Endothelial cell of umbilical vein (primary cell): ENCODE measurements at regions not wholly inside any gene's neighbourhood (a gene's known extent, or its start where the extent isn't known, plus 50 kb on each side); places are given as distances from the start of the nearest gene placed in this dataset.

Source experiments
- BruUV-seq: library from RNA; stranded (reverse); fragments of 400-500 nt; replicated peaks from 2 replicates; lab custom pipeline; 2021; lab: Mats Ljungman, UMichigan
- CTCF ChIA-PET: fragments of 300-600, 350-600 bp; sonication (Branson Sonifier 250); formaldehyde crosslinking; loops from one replicate; lab custom pipeline; 2021; ENCODE audit warnings: antibody characterized with exemption, inconsistent platforms; lab: Charles Lee
- POLR2A ChIA-PET: fragments of 300-600, 350-600 bp; sonication (Branson Sonifier 250); formaldehyde crosslinking; loops from one replicate; lab custom pipeline; 2021; ENCODE audit warnings: antibody characterized with exemption, inconsistent platforms; lab: Charles Lee
- DNase-seq: peaks from one replicate; pipeline ENCODE4 v3.0.0-alpha.2; 2011; ENCODE audit warnings: low read depth, low spot score
- FAIRE-seq: peaks from 2 replicates; lab custom pipeline; 2011; peaks lifted over from hg19 to GRCh38; lab: Jason Lieb, UNC
- H2AFZ ChIP-seq: 2 replicates; pipeline ENCODE4 v1.6.0; 2012; ENCODE audit warnings: low read depth, low read length, control low read depth, inconsistent platforms
- H3K27ac ChIP-seq: 2 replicates; pipeline ENCODE4 v1.5.1; 2011; ENCODE audit warnings: low read depth, mild to moderate bottlenecking, control low read depth, low read length, moderate library complexity; ENCODE audit not compliant: insufficient read depth
- H3K27me3 ChIP-seq, 2 experiments: 2 replicates each; pipeline versions ENCODE4 v1.6.0 to v1.6.1; 2011; ENCODE audit warnings: low read length in 2 of 2, mixed read lengths in 1 of 2; ENCODE audit not compliant: control insufficient read depth in 2 of 2, insufficient read depth in 2 of 2
- H3K36me3 ChIP-seq, 2 experiments: 2 replicates in 1 of 2; 3 replicates in 1 of 2; pipeline ENCODE4 v1.5.1; 2011; ENCODE audit warnings: low read length in 2 of 2, mild to moderate bottlenecking in 1 of 2, moderate library complexity in 1 of 2; ENCODE audit not compliant: control insufficient read depth in 2 of 2, insufficient read depth in 2 of 2; ENCODE audit errors: extremely low read depth in 1 of 2
- H3K4me1 ChIP-seq: 3 replicates; pipeline ENCODE4 v1.5.1; 2011; ENCODE audit warnings: mild to moderate bottlenecking, low read length; ENCODE audit not compliant: control insufficient read depth, insufficient read depth; ENCODE audit errors: extremely low read depth
- H3K4me2 ChIP-seq: 2 replicates; pipeline ENCODE4 v1.6.1; 2011; ENCODE audit warnings: low read length, control low read depth, mixed read lengths; ENCODE audit not compliant: insufficient read depth
- H3K4me3 ChIP-seq, 3 experiments: fragments of 200-600 bp in 1 of 3; sonication (generic), shearing (Covaris generic) in 1 of 3; replicated peaks in 1 of 3; 2 replicates each; pipeline ENCODE4 v1.5.1; 2011 to 2016; ENCODE audit warnings: control low read depth in 3 of 3, low read length in 3 of 3, mild to moderate bottlenecking in 2 of 3, inconsistent platforms in 1 of 3, low read depth in 1 of 3, moderate library complexity in 1 of 3; ENCODE audit not compliant: insufficient read depth in 1 of 3
- H3K79me2 ChIP-seq: 2 replicates; pipeline ENCODE4 v1.6.0; 2012; ENCODE audit warnings: low read length, inconsistent platforms; ENCODE audit not compliant: control insufficient read depth, insufficient read depth
- H3K9ac ChIP-seq: replicated peaks from 2 replicates; pipeline ENCODE3; 2011; ENCODE audit warnings: low read length, control low read depth; ENCODE audit not compliant: insufficient read depth; ENCODE audit errors: extremely low read depth
- H3K9me1 ChIP-seq: replicated peaks from 3 replicates; pipeline ENCODE4 v1.6.0; 2011; ENCODE audit warnings: mild to moderate bottlenecking, low read length; ENCODE audit not compliant: control insufficient read depth, insufficient read depth; ENCODE audit errors: extremely low read depth
- H3K9me3 ChIP-seq: replicated peaks from 2 replicates; pipeline ENCODE4 v1.5.1; 2012; ENCODE audit warnings: low read length, inconsistent platforms; ENCODE audit not compliant: control insufficient read depth, insufficient read depth
- H4K20me1 ChIP-seq: replicated peaks from 2 replicates; pipeline ENCODE3; 2011; ENCODE audit warnings: mild to moderate bottlenecking, low read length; ENCODE audit not compliant: control insufficient read depth, insufficient read depth; ENCODE audit errors: extremely low read depth
- CTCF ChIP-seq, 2 donors: IDR thresholded peaks; 1 replicate in 1 of 2; 2 replicates in 1 of 2; pipeline ENCODE4 v1.5.1; 2011; ENCODE audit warnings: low read length in 2 of 2, mild to moderate bottlenecking in 2 of 2, moderate library complexity in 2 of 2, control low read depth in 1 of 2, inconsistent platforms in 1 of 2, low read depth in 1 of 2; ENCODE audit not compliant: insufficient read depth in 1 of 2; ENCODE audit errors: extremely low read depth in 1 of 2
- EZH2 ChIP-seq: IDR thresholded peaks from 2 replicates; pipeline ENCODE4 v1.6.1; 2012; ENCODE audit warnings: borderline replicate concordance, low read depth, mild to moderate bottlenecking, moderate library complexity, low read length, inconsistent platforms; ENCODE audit not compliant: severe bottlenecking
- FOS ChIP-seq: IDR thresholded peaks from 2 replicates; pipeline ENCODE4 v1.6.1; 2011; ENCODE audit warnings: mild to moderate bottlenecking, low read length, moderate library complexity, borderline replicate concordance; ENCODE audit not compliant: insufficient read depth
- GATA2 ChIP-seq: IDR thresholded peaks from 2 replicates; pipeline ENCODE4 v1.7.0; 2011; ENCODE audit warnings: low read depth, mild to moderate bottlenecking, moderate library complexity, mixed read lengths, low read length; ENCODE audit not compliant: insufficient read length, insufficient read depth
- JUN ChIP-seq: IDR thresholded peaks from 2 replicates; pipeline ENCODE4 v1.6.1; 2011; ENCODE audit warnings: borderline replicate concordance, low read depth; ENCODE audit not compliant: insufficient read length, insufficient read depth
- MAX ChIP-seq: IDR thresholded peaks from 2 replicates; pipeline ENCODE4 v1.6.1; 2011; ENCODE audit not compliant: insufficient read depth, insufficient read length
- MYC ChIP-seq: IDR thresholded peaks from one replicate; pipeline ENCODE4 v1.6.1; 2011; ENCODE audit warnings: mild to moderate bottlenecking, low read depth, low read length
- POLR2A ChIP-seq: IDR thresholded peaks from 2 replicates; pipeline ENCODE4 v1.6.1; 2012; ENCODE audit warnings: low read depth, mild to moderate bottlenecking, control low read depth, low read length
- POLR2AphosphoS5 ChIP-seq: IDR thresholded peaks from 2 replicates; pipeline ENCODE4 v1.6.1; 2012; ENCODE audit warnings: low read depth, mild to moderate bottlenecking, control low read depth, low read length, moderate library complexity; ENCODE audit not compliant: insufficient read depth
- dilution Hi-C: fragments of 300-500 bp; cut with MboI; formaldehyde crosslinking; loops from one replicate; pipeline ENCODE4 v1.15.0; 2019; ENCODE audit warnings: low sequenced_read_pairs; ENCODE audit not compliant: extremely low pct_ligation_motif_present
- intact Hi-C: fragments of 100-400 bp; cut with micrococcal nuclease; formaldehyde crosslinking; loops from one replicate; pipeline ENCODE4 v1.10.0; 2022

GRCh38 chrY:7769790-7770375 is 858.3 kb upstream of the AMELY start:
- CTCF ChIA-PET, result no interaction called here
- no peak overlapping the region for H3K27ac ChIP-seq
- no peaks in the 10 kb centered on the region for H3K79me2 ChIP-seq
- no peak overlapping the region for H3K9ac ChIP-seq
- no peak overlapping the region for H3K4me2 ChIP-seq
- BruUV-seq, result no TSS peak
- H3K4me1 ChIP-seq, result no peaks in the 10 kb centered on the region
- no peaks in the 10 kb centered on the region for H3K27me3 ChIP-seq
- intact Hi-C loops (no loop called here), dilution Hi-C loops (no loop called here)
- no peak for FAIRE-seq
- no peaks in the 10 kb centered on the region for H3K9me1 ChIP-seq
- POLR2A ChIA-PET, result no interaction called here
- H3K36me3 ChIP-seq, result no peaks in the 10 kb centered on the region
- no peak overlapping the region for H3K4me3 ChIP-seq
- no peaks in the 10 kb centered on the region for H4K20me1 ChIP-seq
- TF ChIP-seq CTCF (IDR thresholded peaks at IDR 0.05; ENCODE audit: extremely low read depth in 1 of 2, insufficient read depth in 1 of 2, low read depth in 1 of 2, low read length in 2 of 2) (no peak), MYC (no peak), GATA2 (no peak), EZH2 (no peak), MAX (no peak), POLR2AphosphoS5 (no peak), JUN (no peak), POLR2A (no peak), FOS (no peak)
- no peak for DNase-seq
- H2AFZ ChIP-seq, result no peak overlapping the region
- no peaks in the 10 kb centered on the region for H3K9me3 ChIP-seq
